CD4-positive, alpha-beta T cell treated with Interleukin-17A for 4 hours (primary cell): ENCODE measurements at regions not wholly inside any gene's neighbourhood (a gene's known extent, or its start where the extent isn't known, plus 50 kb on each side); places are given as distances from the start of the nearest gene placed in this dataset.

Source experiments
- DNase-seq: peaks from one replicate; pipeline ENCODE4 v3.0.0-alpha.2; 2020; ENCODE audit warnings: mixed read lengths

- no peak for DNase-seq
Measured at GRCh38 chr10:1972406-1972805, 235.1 kb upstream of the ADARB2 start.

GRCh38 chr10:1968257-1969033, 231.1 kb upstream of the ADARB2 start:
- DNase-seq = no peak

GRCh38 chr10:1966712-1967376, 229.5 kb upstream of the ADARB2 start:
- no peak for DNase-seq

- no peak for DNase-seq
Measured at GRCh38 chr10:1964476-1964875, 227.2 kb upstream of the ADARB2 start.

- no peak for DNase-seq
Measured at GRCh38 chr10:1963341-1963740, 226.0 kb upstream of the ADARB2 start.

- DNase-seq = no peak
Measured at GRCh38 chr10:1961989-1962388, 224.7 kb upstream of the ADARB2 start.

- no peak for DNase-seq
Measured at GRCh38 chr10:1960982-1961381, 223.7 kb upstream of the ADARB2 start.

GRCh38 chr10:1957057-1957456, 219.7 kb upstream of the ADARB2 start:
- no peak for DNase-seq

- no peak for DNase-seq
Measured at GRCh38 chr10:1954300-1954699, 217.0 kb upstream of the ADARB2 start.

GRCh38 chr10:1952126-1953095, 215.1 kb upstream of the ADARB2 start:
- no peak for DNase-seq

GRCh38 chr10:1950803-1951495, 213.6 kb upstream of the ADARB2 start:
- no peak for DNase-seq

- no peak for DNase-seq
Measured at GRCh38 chr10:1947464-1948003, 210.2 kb upstream of the ADARB2 start.

GRCh38 chr10:1944487-1944886, 207.2 kb upstream of the ADARB2 start:
- no peak for DNase-seq

GRCh38 chr10:1942478-1942877, 205.2 kb upstream of the ADARB2 start:
- DNase-seq = no peak

GRCh38 chr10:1939016-1939415, 201.7 kb upstream of the ADARB2 start:
- DNase-seq = peak; percentile 60

GRCh38 chr10:1938317-1938716, 201.0 kb upstream of the ADARB2 start:
- DNase-seq = peak; percentile 53

GRCh38 chr10:1935912-1936311, 198.6 kb upstream of the ADARB2 start:
- DNase-seq = no peak

- DNase-seq = no peak
Measured at GRCh38 chr10:1933215-1933614, 195.9 kb upstream of the ADARB2 start.

- no peak for DNase-seq
Measured at GRCh38 chr10:1932692-1933094, 195.4 kb upstream of the ADARB2 start.

GRCh38 chr10:1928606-1929005, 191.3 kb upstream of the ADARB2 start:
- no peak for DNase-seq

GRCh38 chr10:1923998-1924397, 186.7 kb upstream of the ADARB2 start:
- DNase-seq = no peak

- no peak for DNase-seq
Measured at GRCh38 chr10:1923586-1923985, 186.3 kb upstream of the ADARB2 start.
